Naive thymus-derived CD4-positive, alpha-beta T cell (primary cell): ENCODE measurements at regions not wholly inside any gene's neighbourhood (a gene's known extent, or its start where the extent isn't known, plus 50 kb on each side); places are given as distances from the start of the nearest gene placed in this dataset.
"Not testable (repeated sequence)": the region's sequence is repeated elsewhere in the genome, so short reads cannot be mapped to it uniquely, and the experiment has no call there.

Experiments
- ATAC-seq: fragments of 150-1000 bp; cut with Tn5 transposase; 2 replicates; pipeline ENCODE4 v1.10.0; 2021; ENCODE audit warnings: mild to moderate bottlenecking, moderate library complexity
- CTCF ChIA-PET: fragments of 350-600 bp; sonication (Branson Sonifier 250); formaldehyde crosslinking; loops from one replicate; lab custom pipeline; 2021; ENCODE audit warnings: antibody characterized with exemption; lab: Charles Lee
- POLR2A ChIA-PET: fragments of 350-600 bp; sonication (Branson Sonifier 250); formaldehyde crosslinking; loops from one replicate; lab custom pipeline; 2021; ENCODE audit warnings: antibody characterized with exemption, inconsistent platforms; lab: Charles Lee
- DNase-seq, 9 donors: peaks; one replicate each; pipeline versions ENCODE4 v3.0.0 to v3.0.0-alpha.2; 2020 to 2022; ENCODE audit warnings: mixed read lengths in 1 of 9
- H3K27ac ChIP-seq: one replicate; pipeline ENCODE4 v1.7.0; 2013; ENCODE audit warnings: mild to moderate bottlenecking, low read depth, low read length, moderate library complexity
- H3K27me3 ChIP-seq, 2 donors: one replicate each; pipeline ENCODE4 v1.7.0; 2013; ENCODE audit warnings: low read length in 2 of 2, mild to moderate bottlenecking in 2 of 2, moderate library complexity in 2 of 2; ENCODE audit not compliant: control insufficient read depth in 2 of 2, insufficient read depth in 2 of 2
- H3K36me3 ChIP-seq, 3 experiments: 1 replicate in 2 of 3; 2 replicates in 1 of 3; pipeline ENCODE4 v1.7.0; 2013; ENCODE audit warnings: low read length in 3 of 3, mild to moderate bottlenecking in 3 of 3, moderate library complexity in 1 of 3; ENCODE audit not compliant: insufficient read depth in 3 of 3, control insufficient read depth in 2 of 3
- H3K4me1 ChIP-seq, 2 donors: one replicate each; pipeline ENCODE4 v1.7.0; 2013; ENCODE audit warnings: low read length in 2 of 2, mild to moderate bottlenecking in 2 of 2, moderate library complexity in 1 of 2; ENCODE audit not compliant: control insufficient read depth in 2 of 2, insufficient read depth in 2 of 2
- H3K4me3 ChIP-seq: 2 replicates; pipeline ENCODE4 v1.7.0; 2013; ENCODE audit warnings: mild to moderate bottlenecking, low read length
- H3K9me3 ChIP-seq, 3 experiments: 1 replicate in 2 of 3; 2 replicates in 1 of 3; pipeline ENCODE4 v1.7.0; 2013; ENCODE audit warnings: low read length in 3 of 3; ENCODE audit not compliant: control insufficient read depth in 2 of 3
- H3K27ac Mint-ChIP-seq, 9 donors: one replicate each; pipeline ENCODE4 v1.8.0; 2020 to 2022; ENCODE audit warnings: mixed read lengths in 9 of 9, mild to moderate bottlenecking in 8 of 9, moderate library complexity in 5 of 9, inconsistent platforms in 2 of 9
- H3K27me3 Mint-ChIP-seq, 5 donors: one replicate each; pipeline ENCODE4 v1.8.0; 2021 to 2022; ENCODE audit warnings: mixed read lengths in 5 of 5, mild to moderate bottlenecking in 1 of 5
- H3K36me3 Mint-ChIP-seq, 5 donors: one replicate each; pipeline ENCODE4 v1.8.0; 2020 to 2022; ENCODE audit warnings: mixed read lengths in 5 of 5, mild to moderate bottlenecking in 3 of 5, inconsistent platforms in 1 of 5
- H3K4me1 Mint-ChIP-seq, 7 donors: one replicate each; pipeline ENCODE4 v1.8.0; 2020 to 2022; ENCODE audit warnings: mixed read lengths in 7 of 7, mild to moderate bottlenecking in 3 of 7, inconsistent platforms in 1 of 7
- H3K4me3 Mint-ChIP-seq, 10 donors: one replicate each; pipeline ENCODE4 v1.8.0; 2020 to 2022; ENCODE audit warnings: mild to moderate bottlenecking in 10 of 10, mixed read lengths in 10 of 10, moderate library complexity in 6 of 10, inconsistent platforms in 2 of 10
- H3K9me3 Mint-ChIP-seq, 11 donors: one replicate each; pipeline ENCODE4 v1.8.0; 2020 to 2022; ENCODE audit warnings: mixed read lengths in 11 of 11, mild to moderate bottlenecking in 4 of 11, inconsistent platforms in 1 of 11, moderate library complexity in 1 of 11
- intact Hi-C, 2 donors: fragments of 100-400 bp; cut with micrococcal nuclease; formaldehyde crosslinking; loops; one replicate each; pipeline ENCODE4 v1.15.1; 2023

GRCh38 chr15:26045516-26045915 lies 182.4 kb upstream of the ATP10A start:
- Mint-ChIP-seq H3K27ac (no peak overlapping the region), H3K4me1 (peaks cover 0 to 4% (median 0%) of the 10 kb centered on the region in 7 donors), H3K27me3 (peaks cover 10 to 43% (median 30%) of the 10 kb centered on the region in 5 donors), H3K36me3 (no peaks in the 10 kb centered on the region), H3K9me3 (peaks cover 0 to 11% (median 0%) of the 10 kb centered on the region in 11 donors), H3K4me3 (no peak overlapping the region)
- intact Hi-C loops, result no loop called here
- H3K9me3 ChIP-seq, result no peaks in the 10 kb centered on the region
- H3K4me3 ChIP-seq, result no peak overlapping the region
- CTCF ChIA-PET, result no interaction called here
- no peaks in the 10 kb centered on the region for H3K27me3 ChIP-seq
- POLR2A ChIA-PET, result no interaction called here
- no peaks in the 10 kb centered on the region for H3K36me3 ChIP-seq
- ATAC-seq, result no peak
- no peak for DNase-seq
- no peak overlapping the region for H3K27ac ChIP-seq
- H3K4me1 ChIP-seq, result no peaks in the 10 kb centered on the region

- CTCF ChIA-PET, result no interaction called here
- Histone ChIP-seq H3K27me3 (no peaks in the 10 kb centered on the region), H3K36me3 (no peaks in the 10 kb centered on the region), H3K4me3 (no peak overlapping the region), H3K27ac (no peak overlapping the region), H3K9me3 (no peaks in the 10 kb centered on the region), H3K4me1 (no peaks in the 10 kb centered on the region)
- Mint-ChIP-seq H3K4me1 (peaks cover 0 to 4% (median 0%) of the 10 kb centered on the region in 7 donors), H3K36me3 (no peaks in the 10 kb centered on the region), H3K27me3 (peaks cover 20 to 51% (median 44%) of the 10 kb centered on the region in 5 donors), H3K27ac (no peak overlapping the region), H3K9me3 (peaks cover 0 to 12% (median 0%) of the 10 kb centered on the region in 11 donors), H3K4me3 (no peak overlapping the region)
- DNase-seq, result no peak
- POLR2A ChIA-PET, result no interaction called here
- intact Hi-C loops, result no loop called here
- ATAC-seq, result no peak
Observed at GRCh38 chr15:26043018-26043417, 179.9 kb upstream of the ATP10A start.

- no peaks in the 10 kb centered on the region for H3K27me3 ChIP-seq
- no peaks in the 10 kb centered on the region for H3K36me3 Mint-ChIP-seq
- H3K4me3 ChIP-seq, result no peak overlapping the region
- H3K9me3 Mint-ChIP-seq, result peaks cover 0 to 12% (median 0%) of the 10 kb centered on the region in 11 donors
- ATAC-seq (no peak), DNase-seq (no peak)
- peaks cover 20 to 57% (median 37%) of the 10 kb centered on the region in 5 donors for H3K27me3 Mint-ChIP-seq
- H3K4me3 Mint-ChIP-seq, result no peak overlapping the region
- H3K4me1 ChIP-seq, result no peaks in the 10 kb centered on the region
- intact Hi-C loops, result no loop called here
- no peak overlapping the region for H3K27ac Mint-ChIP-seq
- no peak overlapping the region for H3K27ac ChIP-seq
- CTCF ChIA-PET, result no interaction called here
- POLR2A ChIA-PET, result no interaction called here
- no peaks in the 10 kb centered on the region for H3K36me3 ChIP-seq
- peaks cover 0 to 4% (median 0%) of the 10 kb centered on the region in 7 donors for H3K4me1 Mint-ChIP-seq
- H3K9me3 ChIP-seq, result no peaks in the 10 kb centered on the region
Observed at GRCh38 chr15:26038693-26039092, 175.6 kb upstream of the ATP10A start.

- no peaks in the 10 kb centered on the region for H3K27me3 ChIP-seq
- ChIA-PET POLR2A (no interaction called here), CTCF (no interaction called here)
- peaks cover 20 to 51% (median 36%) of the 10 kb centered on the region in 5 donors for H3K27me3 Mint-ChIP-seq
- H3K4me1 ChIP-seq, result no peaks in the 10 kb centered on the region
- H3K36me3 Mint-ChIP-seq, result no peaks in the 10 kb centered on the region
- no peak for ATAC-seq
- H3K36me3 ChIP-seq, result no peaks in the 10 kb centered on the region
- no peaks in the 10 kb centered on the region for H3K9me3 ChIP-seq
- H3K4me3 Mint-ChIP-seq, result no peak overlapping the region
- DNase-seq, result no peak
- no peak overlapping the region for H3K4me3 ChIP-seq
- H3K4me1 Mint-ChIP-seq, result peaks cover 0 to 4% (median 0%) of the 10 kb centered on the region in 7 donors
- H3K9me3 Mint-ChIP-seq, result peaks cover 0 to 12% (median 0%) of the 10 kb centered on the region in 11 donors
- H3K27ac ChIP-seq, result no peak overlapping the region
- intact Hi-C loops, result no loop called here
- no peak overlapping the region for H3K27ac Mint-ChIP-seq
Observed at GRCh38 chr15:26037369-26037768, 174.2 kb upstream of the ATP10A start.

- Mint-ChIP-seq H3K27me3 (peaks cover 4 to 40% (median 17%) of the 10 kb centered on the region in 5 donors), H3K27ac (no peak overlapping the region), H3K9me3 (peaks cover 0 to 4% (median 0%) of the 10 kb centered on the region in 11 donors), H3K4me1 (no peaks in the 10 kb centered on the region), H3K36me3 (no peaks in the 10 kb centered on the region), H3K4me3 (no peak overlapping the region)
- ChIA-PET CTCF (no interaction called here), POLR2A (no interaction called here)
- Histone ChIP-seq H3K36me3 (no peaks in the 10 kb centered on the region), H3K9me3 (no peaks in the 10 kb centered on the region), H3K27me3 (no peaks in the 10 kb centered on the region), H3K4me3 (no peak overlapping the region), H3K4me1 (no peaks in the 10 kb centered on the region), H3K27ac (no peak overlapping the region)
- DNase-seq (no peak), ATAC-seq (no peak)
- intact Hi-C loops, result no loop called here
Observed at GRCh38 chr15:26033493-26033892, 170.4 kb upstream of the ATP10A start.

GRCh38 chr15:26032162-26032846 lies 169.2 kb upstream of the ATP10A start:
- ChIA-PET CTCF (no interaction called here), POLR2A (no interaction called here)
- no peak overlapping the region for H3K27ac ChIP-seq
- Mint-ChIP-seq H3K9me3 (peaks cover 0 to 4% (median 0%) of the 10 kb centered on the region in 11 donors), H3K36me3 (no peaks in the 10 kb centered on the region), H3K4me1 (no peaks in the 10 kb centered on the region), H3K27me3 (peaks cover 0 to 34% (median 18%) of the 10 kb centered on the region in 5 donors), H3K4me3 (no peak overlapping the region), H3K27ac (no peak overlapping the region)
- DNase-seq (no peak), ATAC-seq (no peak)
- no peak overlapping the region for H3K4me3 ChIP-seq
- no peaks in the 10 kb centered on the region for H3K9me3 ChIP-seq
- no peaks in the 10 kb centered on the region for H3K4me1 ChIP-seq
- intact Hi-C loops, result no loop called here
- H3K36me3 ChIP-seq, result no peaks in the 10 kb centered on the region
- H3K27me3 ChIP-seq, result no peaks in the 10 kb centered on the region

GRCh38 chr15:26029586-26029985 lies 166.5 kb upstream of the ATP10A start:
- DNase-seq, CTCF ChIA-PET, H3K36me3 Mint-ChIP-seq, ATAC-seq, H3K27ac ChIP-seq, H3K36me3 ChIP-seq, H3K4me1 Mint-ChIP-seq, intact Hi-C loops, H3K9me3 Mint-ChIP-seq, H3K4me3 ChIP-seq, H3K4me3 Mint-ChIP-seq, H3K9me3 ChIP-seq, H3K27ac Mint-ChIP-seq, H3K27me3 ChIP-seq, H3K4me1 ChIP-seq: not testable (repeated sequence)
- POLR2A ChIA-PET, result interaction anchor here (0.9 kb wide), 1 partner anchor 150 kb away, joined by 3 read pairs; no protein-coding TSS in a partner anchor
- H3K27me3 Mint-ChIP-seq, result peaks cover 0 to 20% (median 18%) of the 10 kb centered on the region in 5 donors
